Fibroblast of villous mesenchyme (primary cell): ENCODE measurements at regions not wholly inside any gene's neighbourhood (a gene's known extent, or its start where the extent isn't known, plus 50 kb on each side); places are given as distances from the start of the nearest gene placed in this dataset.
A peak's percentile ranks its signal among the peaks of the same experiment; 100 is the strongest.

Experiments used
- DNase-seq: peaks from one replicate; pipeline ENCODE4 v3.0.0-alpha.2; 2010; ENCODE audit warnings: low read depth
- H3K4me3 ChIP-seq: 2 replicates; pipeline ENCODE4 v1.5.1; 2011; ENCODE audit warnings: low read depth, mild to moderate bottlenecking, low read length
- CTCF ChIP-seq: IDR thresholded peaks from 2 replicates; pipeline ENCODE4 v1.5.1; 2012; ENCODE audit warnings: low read depth, mild to moderate bottlenecking, low read length; ENCODE audit not compliant: insufficient read depth

- DNase-seq, result no peak
- H3K4me3 ChIP-seq, result no peak overlapping the region
- TF ChIP-seq CTCF, result no peak
Measured at GRCh38 chr2:196284144-196284844, 112.9 kb upstream of the STK17B start.

GRCh38 chr2:196284866-196285557 lies 113.6 kb upstream of the STK17B start:
- no peak overlapping the region for H3K4me3 ChIP-seq
- TF ChIP-seq CTCF, result no peak
- DNase-seq, result peak; percentile 32

GRCh38 chr2:196286821-196287220 lies 115.4 kb upstream of the STK17B start:
- TF ChIP-seq CTCF, result no peak
- no peak for DNase-seq
- no peak overlapping the region for H3K4me3 ChIP-seq

DNA sequence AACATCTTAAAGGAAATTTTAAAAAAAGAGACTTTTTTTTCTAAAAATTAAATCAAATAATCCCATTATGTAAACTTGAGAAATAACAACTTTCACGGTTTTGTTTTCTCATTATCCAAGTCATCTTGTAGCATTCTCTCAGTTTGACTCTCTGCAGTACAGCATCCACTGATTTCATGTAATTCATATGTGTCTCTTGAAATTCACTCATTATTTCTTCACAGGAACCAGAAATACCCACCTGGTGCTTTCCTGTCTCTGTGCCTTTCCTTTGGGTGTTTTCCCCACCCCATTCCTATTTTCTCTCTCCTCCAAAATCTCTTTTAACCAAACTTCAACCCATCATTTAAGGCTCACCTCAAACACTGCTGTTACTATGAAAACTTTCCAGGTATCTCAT lies 116.1 kb upstream of the STK17B start:
- H3K4me3 ChIP-seq, result no peak overlapping the region
- DNase-seq, result no peak
- no peak for TF ChIP-seq CTCF

- TF ChIP-seq CTCF, result no peak
Measured at GRCh38 chr2:196288006-196288538, 116.7 kb upstream of the STK17B start.

GRCh38 chr2:196289000-196289399 lies 117.6 kb upstream of the STK17B start:
- no peak for DNase-seq
- H3K4me3 ChIP-seq, result no peak overlapping the region
- no peak for TF ChIP-seq CTCF

More at GRCh38 chr2:196288006-196288538, 116.7 kb upstream of the STK17B start:
- no peak for DNase-seq
- H3K4me3 ChIP-seq, result no peak overlapping the region
